GM21423 (cell line): ENCODE measurements at regions not wholly inside any gene's neighbourhood (a gene's known extent, or its start where the extent isn't known, plus 50 kb on each side); places are given as distances from the start of the nearest gene placed in this dataset.

Experiments
- ATAC-seq: cut with Tn5 transposase; IDR thresholded peaks from one replicate; pipeline ENCODE4 v1.9.1; 2021; ENCODE audit warnings: mild to moderate bottlenecking, moderate library complexity; ENCODE audit not compliant: unreplicated experiment

GRCh38 chr3:82311901-82312300 is 550.5 kb upstream of the GBE1 start:
- ATAC-seq, result no peak

GRCh38 chr3:82308755-82309154 is 547.3 kb upstream of the GBE1 start:
- ATAC-seq, result no peak

GRCh38 chr3:82306189-82306588 is 544.7 kb upstream of the GBE1 start:
- no peak for ATAC-seq

GRCh38 chr3:82294609-82295008 is 533.2 kb upstream of the GBE1 start:
- ATAC-seq, result no peak

GRCh38 chr3:82293867-82294266 is 532.4 kb upstream of the GBE1 start:
- peak; percentile 84 for ATAC-seq

GRCh38 chr3:82293435-82293834 is 532.0 kb upstream of the GBE1 start:
- ATAC-seq, result no peak

GRCh38 chr3:82287562-82287961 is 526.1 kb upstream of the GBE1 start:
- no peak for ATAC-seq

GRCh38 chr3:82281205-82281604 is 519.8 kb upstream of the GBE1 start:
- ATAC-seq, result no peak

- ATAC-seq, result no peak
Measured at GRCh38 chr3:82276992-82277391, 515.5 kb upstream of the GBE1 start.

- no peak for ATAC-seq
Measured at GRCh38 chr3:82274897-82275296, 513.5 kb upstream of the GBE1 start.

GRCh38 chr3:82265747-82266146 is 504.3 kb upstream of the GBE1 start:
- no peak for ATAC-seq

- no peak for ATAC-seq
Measured at GRCh38 chr3:82262193-82262592, 500.7 kb upstream of the GBE1 start.

GRCh38 chr3:82261637-82262036 is 500.2 kb upstream of the GBE1 start:
- no peak for ATAC-seq

GRCh38 chr3:82261013-82261412 is 499.6 kb upstream of the GBE1 start:
- no peak for ATAC-seq

GRCh38 chr3:82259994-82260393 is 498.5 kb upstream of the GBE1 start:
- ATAC-seq, result no peak

- ATAC-seq, result no peak
Measured at GRCh38 chr3:82240322-82240721, 478.9 kb upstream of the GBE1 start.

GRCh38 chr3:82236257-82236656 is 474.8 kb upstream of the GBE1 start:
- ATAC-seq, result no peak

GRCh38 chr3:82229397-82229796 is 468.0 kb upstream of the GBE1 start:
- no peak for ATAC-seq

- ATAC-seq, result no peak
Measured at GRCh38 chr3:82224661-82225060, 463.2 kb upstream of the GBE1 start.

- ATAC-seq, result no peak
Measured at GRCh38 chr3:82222401-82222800, 461.0 kb upstream of the GBE1 start.

- ATAC-seq, result no peak
Measured at GRCh38 chr3:82217571-82217970, 456.1 kb upstream of the GBE1 start.

- ATAC-seq, result no peak
Measured at GRCh38 chr3:82208002-82208710, 446.7 kb upstream of the GBE1 start.

- no peak for ATAC-seq
Measured at GRCh38 chr3:82202269-82202668, 440.8 kb upstream of the GBE1 start.
